ENCODE measurements at regions not wholly inside any gene's neighbourhood (a gene's known extent, or its start where the extent isn't known, plus 50 kb on each side); places are given as distances from the start of the nearest gene placed in this dataset.

DNA sequence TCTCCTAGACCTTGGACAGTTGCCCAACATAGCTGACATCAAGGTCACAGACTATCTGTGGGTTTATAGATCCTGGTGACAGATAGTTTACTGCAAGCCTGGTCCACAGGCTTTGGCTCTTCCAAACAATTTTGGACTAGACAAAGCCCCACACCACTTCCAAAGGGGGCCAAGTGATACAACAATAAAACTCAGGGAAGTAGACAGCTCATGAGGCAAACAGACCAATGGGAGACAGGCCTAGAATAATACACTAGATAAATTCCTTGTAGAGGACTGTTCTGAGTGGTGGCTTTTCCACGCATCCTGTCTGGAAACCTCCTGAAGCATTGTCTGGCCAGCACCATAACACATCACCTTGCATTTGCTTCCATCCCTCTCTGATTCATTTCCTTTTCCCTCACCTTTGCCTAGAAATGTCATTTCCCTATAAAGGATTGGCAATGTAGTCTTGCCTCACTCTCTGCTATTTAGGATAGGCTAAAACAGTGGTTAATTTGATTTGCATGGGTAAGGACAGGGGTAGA is 284.2 kb downstream of the POU4F1 start:
- Mint-ChIP-seq H3K4me1 (ENCODE audit: low read depth) (no peaks in the 10 kb centered on the region), H3K4me3 (no peak overlapping the region), H3K27ac (no peak overlapping the region), H3K9me3 (no peaks in the 10 kb centered on the region), H3K27me3 (peaks cover 15% of the 10 kb centered on the region), H3K36me3 (ENCODE audit: low read depth) (no peaks in the 10 kb centered on the region)
- TF ChIP-seq, protein P1, sequence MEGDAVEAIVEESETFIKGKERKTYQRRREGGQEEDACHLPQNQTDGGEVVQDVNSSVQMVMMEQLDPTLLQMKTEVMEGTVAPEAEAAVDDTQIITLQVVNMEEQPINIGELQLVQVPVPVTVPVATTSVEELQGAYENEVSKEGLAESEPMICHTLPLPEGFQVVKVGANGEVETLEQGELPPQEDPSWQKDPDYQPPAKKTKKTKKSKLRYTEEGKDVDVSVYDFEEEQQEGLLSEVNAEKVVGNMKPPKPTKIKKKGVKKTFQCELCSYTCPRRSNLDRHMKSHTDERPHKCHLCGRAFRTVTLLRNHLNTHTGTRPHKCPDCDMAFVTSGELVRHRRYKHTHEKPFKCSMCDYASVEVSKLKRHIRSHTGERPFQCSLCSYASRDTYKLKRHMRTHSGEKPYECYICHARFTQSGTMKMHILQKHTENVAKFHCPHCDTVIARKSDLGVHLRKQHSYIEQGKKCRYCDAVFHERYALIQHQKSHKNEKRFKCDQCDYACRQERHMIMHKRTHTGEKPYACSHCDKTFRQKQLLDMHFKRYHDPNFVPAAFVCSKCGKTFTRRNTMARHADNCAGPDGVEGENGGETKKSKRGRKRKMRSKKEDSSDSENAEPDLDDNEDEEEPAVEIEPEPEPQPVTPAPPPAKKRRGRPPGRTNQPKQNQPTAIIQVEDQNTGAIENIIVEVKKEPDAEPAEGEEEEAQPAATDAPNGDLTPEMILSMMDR (IDR thresholded peaks at IDR 0.05): no peak
- CTCF ChIA-PET: no interaction called here
- POLR2A ChIA-PET: no interaction called here
- no peaks in the 10 kb centered on the region for H3K36me3 ChIP-seq (ENCODE audit: insufficient read depth, low read length)
- intact Hi-C loops (cut with DNase I, micrococcal nuclease): loop anchor here in 1 of 2 experiments (5.0 to 10.0 kb wide), 2 partner anchors 656 to 1223 kb away; no protein-coding TSS in a partner anchor
- H3K4me1 ChIP-seq (ENCODE audit: insufficient read depth, low read length): no peaks in the 10 kb centered on the region
- H3K27me3 ChIP-seq (ENCODE audit: control insufficient read depth in 1 of 2, insufficient read depth in 2 of 2, low read length in 2 of 2): no peaks in the 10 kb centered on the region
- DNase-seq (no peak), ATAC-seq (ENCODE audit: poor library complexity) (no peak)
- H3K27ac ChIP-seq (ENCODE audit: low read depth in 1 of 2, low read length in 2 of 2): no peak overlapping the region
- H3K9me3 ChIP-seq (ENCODE audit: control insufficient read depth in 1 of 2, insufficient read depth in 1 of 2, low read length in 2 of 2): no peaks in the 10 kb centered on the region
- H3K4me3 ChIP-seq (ENCODE audit: low read length): no peak overlapping the region

DNA sequence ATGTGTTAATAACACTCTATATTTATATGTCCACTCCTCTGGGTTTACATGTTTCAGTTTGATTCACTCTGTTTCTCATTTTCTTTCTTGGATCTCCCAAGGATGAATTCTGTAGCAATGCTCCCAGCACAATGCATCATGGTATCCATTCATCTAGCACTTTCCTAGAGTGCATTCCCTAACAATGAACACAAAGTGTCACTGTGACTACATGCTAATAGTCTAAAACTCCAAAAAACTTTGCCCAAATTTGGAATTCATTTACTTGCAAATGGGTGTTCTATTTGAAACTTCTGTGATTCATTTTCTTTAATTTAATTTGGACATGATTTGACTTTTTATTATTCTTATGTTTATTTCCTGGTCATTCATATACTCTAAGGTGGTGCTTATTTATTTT is 286.3 kb downstream of the POU4F1 start:
- no peak overlapping the region for H3K4me3 ChIP-seq (ENCODE audit: low read length)
- Mint-ChIP-seq H3K36me3 (ENCODE audit: low read depth) (no peaks in the 10 kb centered on the region), H3K9me3 (no peaks in the 10 kb centered on the region), H3K4me3 (no peak overlapping the region), H3K27ac (no peak overlapping the region), H3K4me1 (ENCODE audit: low read depth) (no peaks in the 10 kb centered on the region), H3K27me3 (peaks cover 12% of the 10 kb centered on the region)
- ChIA-PET CTCF (no interaction called here), POLR2A (no interaction called here)
- H3K27me3 ChIP-seq (ENCODE audit: control insufficient read depth in 1 of 2, insufficient read depth in 2 of 2, low read length in 2 of 2): no peaks in the 10 kb centered on the region
- intact Hi-C loops (cut with DNase I, micrococcal nuclease): loop anchor here in 1 of 2 experiments (5.0 to 10.0 kb wide), 2 partner anchors 658 to 1225 kb away; no protein-coding TSS in a partner anchor
- no peaks in the 10 kb centered on the region for H3K4me1 ChIP-seq (ENCODE audit: insufficient read depth, low read length)
- DNase-seq: no peak
- no peaks in the 10 kb centered on the region for H3K9me3 ChIP-seq (ENCODE audit: control insufficient read depth in 1 of 2, insufficient read depth in 1 of 2, low read length in 2 of 2)
- H3K27ac ChIP-seq (ENCODE audit: low read depth in 1 of 2, low read length in 2 of 2): no peak overlapping the region
- no peaks in the 10 kb centered on the region for H3K36me3 ChIP-seq (ENCODE audit: insufficient read depth, low read length)
- TF ChIP-seq, protein P1 (IDR thresholded peaks at IDR 0.05): no peak
- no peak for ATAC-seq (ENCODE audit: poor library complexity)

DNA sequence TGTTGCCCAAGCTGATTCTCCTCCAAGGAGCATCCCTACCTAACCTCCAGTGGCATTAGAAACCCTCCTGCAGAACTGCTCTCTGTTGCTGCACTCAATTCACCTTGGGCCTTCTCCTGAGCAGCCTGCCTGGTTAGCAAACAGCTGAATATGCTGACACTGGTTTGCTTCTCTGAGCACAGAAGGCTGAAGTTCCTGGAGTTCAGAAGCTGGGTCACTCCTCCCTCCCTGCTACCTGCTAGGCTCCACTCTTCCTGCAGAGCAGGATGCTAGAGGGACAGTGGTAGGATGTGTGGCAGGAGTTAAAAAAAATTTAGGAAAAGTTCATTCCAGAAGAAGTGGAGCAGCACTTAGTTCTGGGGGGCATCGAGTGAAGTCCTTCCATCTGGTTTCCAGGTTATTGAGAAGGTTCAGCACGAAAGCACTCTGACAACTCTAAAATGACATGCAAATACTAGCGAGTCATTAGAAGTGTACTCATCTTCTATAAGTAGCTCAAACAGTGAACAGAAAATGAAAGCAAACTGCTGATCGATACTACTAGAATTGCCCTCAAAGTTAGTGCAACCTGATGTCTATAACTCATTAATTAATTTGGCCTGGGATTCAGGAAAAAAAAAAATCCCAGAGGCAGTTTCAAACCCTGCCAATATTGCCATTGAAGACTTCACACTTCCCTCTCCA is 293.7 kb downstream of the POU4F1 start:
- H3K27ac Mint-ChIP-seq: no peak overlapping the region
- H3K27me3 Mint-ChIP-seq: no peaks in the 10 kb centered on the region
- DNase-seq (no peak), ATAC-seq (ENCODE audit: poor library complexity) (no peak)
- Histone ChIP-seq H3K4me1 (ENCODE audit: insufficient read depth, low read length) (no peaks in the 10 kb centered on the region), H3K9me3 (ENCODE audit: control insufficient read depth in 1 of 2, insufficient read depth in 1 of 2, low read length in 2 of 2) (no peaks in the 10 kb centered on the region), H3K27ac (ENCODE audit: low read depth in 1 of 2, low read length in 2 of 2) (no peak overlapping the region), H3K36me3 (ENCODE audit: insufficient read depth, low read length) (no peaks in the 10 kb centered on the region), H3K4me3 (ENCODE audit: low read length) (no peak overlapping the region), H3K27me3 (ENCODE audit: control insufficient read depth in 1 of 2, insufficient read depth in 2 of 2, low read length in 2 of 2) (no peaks in the 10 kb centered on the region)
- ChIA-PET CTCF (no interaction called here), POLR2A (no interaction called here)
- H3K9me3 Mint-ChIP-seq: no peaks in the 10 kb centered on the region
- H3K4me1 Mint-ChIP-seq (ENCODE audit: low read depth): no peaks in the 10 kb centered on the region
- H3K36me3 Mint-ChIP-seq (ENCODE audit: low read depth): no peaks in the 10 kb centered on the region
- intact Hi-C loops (cut with DNase I, micrococcal nuclease): loop anchor here in 1 of 2 experiments (10.0 kb wide), 1 partner anchor 665 kb away; no protein-coding TSS in a partner anchor
- TF ChIP-seq, protein P1 (IDR thresholded peaks at IDR 0.05): no peak
- H3K4me3 Mint-ChIP-seq: no peak overlapping the region

Measured in CD4-positive, alpha-beta T cell (primary cell).